Endothelial cell of umbilical vein (primary cell): ENCODE measurements at regions not wholly inside any gene's neighbourhood (a gene's known extent, or its start where the extent isn't known, plus 50 kb on each side); places are given as distances from the start of the nearest gene placed in this dataset.

Source experiments
- BruUV-seq: library from RNA; stranded (reverse); fragments of 400-500 nt; replicated peaks from 2 replicates; lab custom pipeline; 2021; lab: Mats Ljungman, UMichigan
- CTCF ChIA-PET: fragments of 300-600, 350-600 bp; sonication (Branson Sonifier 250); formaldehyde crosslinking; loops from one replicate; lab custom pipeline; 2021; ENCODE audit warnings: antibody characterized with exemption, inconsistent platforms; lab: Charles Lee
- POLR2A ChIA-PET: fragments of 300-600, 350-600 bp; sonication (Branson Sonifier 250); formaldehyde crosslinking; loops from one replicate; lab custom pipeline; 2021; ENCODE audit warnings: antibody characterized with exemption, inconsistent platforms; lab: Charles Lee
- DNase-seq: peaks from one replicate; pipeline ENCODE4 v3.0.0-alpha.2; 2011; ENCODE audit warnings: low read depth, low spot score
- FAIRE-seq: peaks from 2 replicates; lab custom pipeline; 2011; peaks lifted over from hg19 to GRCh38; lab: Jason Lieb, UNC
- H2AFZ ChIP-seq: 2 replicates; pipeline ENCODE4 v1.6.0; 2012; ENCODE audit warnings: low read depth, low read length, control low read depth, inconsistent platforms
- H3K27ac ChIP-seq: 2 replicates; pipeline ENCODE4 v1.5.1; 2011; ENCODE audit warnings: low read depth, mild to moderate bottlenecking, control low read depth, low read length, moderate library complexity; ENCODE audit not compliant: insufficient read depth
- H3K27me3 ChIP-seq, 2 experiments: 2 replicates each; pipeline versions ENCODE4 v1.6.0 to v1.6.1; 2011; ENCODE audit warnings: low read length in 2 of 2, mixed read lengths in 1 of 2; ENCODE audit not compliant: control insufficient read depth in 2 of 2, insufficient read depth in 2 of 2
- H3K36me3 ChIP-seq, 2 experiments: 2 replicates in 1 of 2; 3 replicates in 1 of 2; pipeline ENCODE4 v1.5.1; 2011; ENCODE audit warnings: low read length in 2 of 2, mild to moderate bottlenecking in 1 of 2, moderate library complexity in 1 of 2; ENCODE audit not compliant: control insufficient read depth in 2 of 2, insufficient read depth in 2 of 2; ENCODE audit errors: extremely low read depth in 1 of 2
- H3K4me1 ChIP-seq: 3 replicates; pipeline ENCODE4 v1.5.1; 2011; ENCODE audit warnings: mild to moderate bottlenecking, low read length; ENCODE audit not compliant: control insufficient read depth, insufficient read depth; ENCODE audit errors: extremely low read depth
- H3K4me2 ChIP-seq: 2 replicates; pipeline ENCODE4 v1.6.1; 2011; ENCODE audit warnings: low read length, control low read depth, mixed read lengths; ENCODE audit not compliant: insufficient read depth
- H3K4me3 ChIP-seq, 3 experiments: fragments of 200-600 bp in 1 of 3; sonication (generic), shearing (Covaris generic) in 1 of 3; replicated peaks in 1 of 3; 2 replicates each; pipeline ENCODE4 v1.5.1; 2011 to 2016; ENCODE audit warnings: control low read depth in 3 of 3, low read length in 3 of 3, mild to moderate bottlenecking in 2 of 3, inconsistent platforms in 1 of 3, low read depth in 1 of 3, moderate library complexity in 1 of 3; ENCODE audit not compliant: insufficient read depth in 1 of 3
- H3K79me2 ChIP-seq: 2 replicates; pipeline ENCODE4 v1.6.0; 2012; ENCODE audit warnings: low read length, inconsistent platforms; ENCODE audit not compliant: control insufficient read depth, insufficient read depth
- H3K9ac ChIP-seq: replicated peaks from 2 replicates; pipeline ENCODE3; 2011; ENCODE audit warnings: low read length, control low read depth; ENCODE audit not compliant: insufficient read depth; ENCODE audit errors: extremely low read depth
- H3K9me1 ChIP-seq: replicated peaks from 3 replicates; pipeline ENCODE4 v1.6.0; 2011; ENCODE audit warnings: mild to moderate bottlenecking, low read length; ENCODE audit not compliant: control insufficient read depth, insufficient read depth; ENCODE audit errors: extremely low read depth
- H3K9me3 ChIP-seq: replicated peaks from 2 replicates; pipeline ENCODE4 v1.5.1; 2012; ENCODE audit warnings: low read length, inconsistent platforms; ENCODE audit not compliant: control insufficient read depth, insufficient read depth
- H4K20me1 ChIP-seq: replicated peaks from 2 replicates; pipeline ENCODE3; 2011; ENCODE audit warnings: mild to moderate bottlenecking, low read length; ENCODE audit not compliant: control insufficient read depth, insufficient read depth; ENCODE audit errors: extremely low read depth
- CTCF ChIP-seq, 2 donors: IDR thresholded peaks; 1 replicate in 1 of 2; 2 replicates in 1 of 2; pipeline ENCODE4 v1.5.1; 2011; ENCODE audit warnings: low read length in 2 of 2, mild to moderate bottlenecking in 2 of 2, moderate library complexity in 2 of 2, control low read depth in 1 of 2, inconsistent platforms in 1 of 2, low read depth in 1 of 2; ENCODE audit not compliant: insufficient read depth in 1 of 2; ENCODE audit errors: extremely low read depth in 1 of 2
- EZH2 ChIP-seq: IDR thresholded peaks from 2 replicates; pipeline ENCODE4 v1.6.1; 2012; ENCODE audit warnings: borderline replicate concordance, low read depth, mild to moderate bottlenecking, moderate library complexity, low read length, inconsistent platforms; ENCODE audit not compliant: severe bottlenecking
- FOS ChIP-seq: IDR thresholded peaks from 2 replicates; pipeline ENCODE4 v1.6.1; 2011; ENCODE audit warnings: mild to moderate bottlenecking, low read length, moderate library complexity, borderline replicate concordance; ENCODE audit not compliant: insufficient read depth
- GATA2 ChIP-seq: IDR thresholded peaks from 2 replicates; pipeline ENCODE4 v1.7.0; 2011; ENCODE audit warnings: low read depth, mild to moderate bottlenecking, moderate library complexity, mixed read lengths, low read length; ENCODE audit not compliant: insufficient read length, insufficient read depth
- JUN ChIP-seq: IDR thresholded peaks from 2 replicates; pipeline ENCODE4 v1.6.1; 2011; ENCODE audit warnings: borderline replicate concordance, low read depth; ENCODE audit not compliant: insufficient read length, insufficient read depth
- MAX ChIP-seq: IDR thresholded peaks from 2 replicates; pipeline ENCODE4 v1.6.1; 2011; ENCODE audit not compliant: insufficient read depth, insufficient read length
- MYC ChIP-seq: IDR thresholded peaks from one replicate; pipeline ENCODE4 v1.6.1; 2011; ENCODE audit warnings: mild to moderate bottlenecking, low read depth, low read length
- POLR2A ChIP-seq: IDR thresholded peaks from 2 replicates; pipeline ENCODE4 v1.6.1; 2012; ENCODE audit warnings: low read depth, mild to moderate bottlenecking, control low read depth, low read length
- POLR2AphosphoS5 ChIP-seq: IDR thresholded peaks from 2 replicates; pipeline ENCODE4 v1.6.1; 2012; ENCODE audit warnings: low read depth, mild to moderate bottlenecking, control low read depth, low read length, moderate library complexity; ENCODE audit not compliant: insufficient read depth
- dilution Hi-C: fragments of 300-500 bp; cut with MboI; formaldehyde crosslinking; loops from one replicate; pipeline ENCODE4 v1.15.0; 2019; ENCODE audit warnings: low sequenced_read_pairs; ENCODE audit not compliant: extremely low pct_ligation_motif_present
- intact Hi-C: fragments of 100-400 bp; cut with micrococcal nuclease; formaldehyde crosslinking; loops from one replicate; pipeline ENCODE4 v1.10.0; 2022

GRCh38 chr18:56414357-56414756 lies 224.0 kb downstream of the TXNL1 start:
- H3K79me2 ChIP-seq = no peaks in the 10 kb centered on the region
- no peak overlapping the region for H3K4me3 ChIP-seq
- no TSS peak for BruUV-seq
- H3K9ac ChIP-seq = no peak overlapping the region
- H3K27me3 ChIP-seq = no peaks in the 10 kb centered on the region
- H3K9me3 ChIP-seq = no peaks in the 10 kb centered on the region
- CTCF ChIA-PET = interaction anchor here (1.1 kb wide), 1 partner anchor 17 kb away, joined by 3 read pairs; no protein-coding TSS in a partner anchor
- H3K4me2 ChIP-seq = no peak overlapping the region
- H3K36me3 ChIP-seq = no peaks in the 10 kb centered on the region
- H4K20me1 ChIP-seq = no peaks in the 10 kb centered on the region
- dilution Hi-C loops = no loop called here
- TF ChIP-seq MAX (no peak), POLR2A (no peak), POLR2AphosphoS5 (no peak), FOS (no peak), MYC (no peak), EZH2 (no peak), JUN (no peak), CTCF (IDR thresholded peaks at IDR 0.05; ENCODE audit: extremely low read depth in 1 of 2, insufficient read depth in 1 of 2, low read depth in 1 of 2, low read length in 2 of 2) (no peak), GATA2 (no peak)
- intact Hi-C loops = no loop called here
- FAIRE-seq (no peak), DNase-seq (no peak)
- no peak overlapping the region for H2AFZ ChIP-seq
- H3K4me1 ChIP-seq = no peaks in the 10 kb centered on the region
- no peaks in the 10 kb centered on the region for H3K9me1 ChIP-seq
- POLR2A ChIA-PET = no interaction called here
- H3K27ac ChIP-seq = no peak overlapping the region
